ENCODE measurements at regions not wholly inside any gene's neighbourhood (a gene's known extent, or its start where the extent isn't known, plus 50 kb on each side); places are given as distances from the start of the nearest gene placed in this dataset.
"Not testable (repeated sequence)": the region's sequence is repeated elsewhere in the genome, so short reads cannot be mapped to it uniquely, and the experiment has no call there.

- intact Hi-C loops (cut with DNase I), result no loop called here
These were observed 84.6 kb downstream of the BTG1 start for GRCh38 chr12:92061061-92061460.

GRCh38 chr12:92059960-92060359, 85.7 kb downstream of the BTG1 start:
- ATAC-seq, result no peak
- TF ChIP-seq POLR2A (IDR thresholded peaks at IDR 0.05), result no peak
- Histone ChIP-seq H3K4me3 (no peak overlapping the region), H3K4me1 (peaks cover 0 to 19% (median 11%) of the 10 kb centered on the region in 4 donors), H3K36me3 (no peaks in the 10 kb centered on the region), H3K27me3 (no peaks in the 10 kb centered on the region), H3K9me3 (no peaks in the 10 kb centered on the region), H3K27ac (no peak overlapping the region)
- intact Hi-C loops (cut with DNase I), result no loop called here
- 56% methylated on average over 2 of the region's 2 CpGs for WGBS (ENCODE audit: insufficient coverage, low coverage, low lambda C conversion rate, missing lambda C conversion rate)
- no peak for DNase-seq

More at GRCh38 chr12:92061061-92061460, 84.6 kb downstream of the BTG1 start:
- no peak for DNase-seq
- no peak overlapping the region for H3K27ac ChIP-seq
- no peak overlapping the region for H3K4me3 ChIP-seq
- H3K9me3 ChIP-seq, result no peaks in the 10 kb centered on the region
- no peak for ATAC-seq
- H3K36me3 ChIP-seq, result no peaks in the 10 kb centered on the region
- H3K27me3 ChIP-seq, result no peaks in the 10 kb centered on the region
- TF ChIP-seq, protein P1, sequence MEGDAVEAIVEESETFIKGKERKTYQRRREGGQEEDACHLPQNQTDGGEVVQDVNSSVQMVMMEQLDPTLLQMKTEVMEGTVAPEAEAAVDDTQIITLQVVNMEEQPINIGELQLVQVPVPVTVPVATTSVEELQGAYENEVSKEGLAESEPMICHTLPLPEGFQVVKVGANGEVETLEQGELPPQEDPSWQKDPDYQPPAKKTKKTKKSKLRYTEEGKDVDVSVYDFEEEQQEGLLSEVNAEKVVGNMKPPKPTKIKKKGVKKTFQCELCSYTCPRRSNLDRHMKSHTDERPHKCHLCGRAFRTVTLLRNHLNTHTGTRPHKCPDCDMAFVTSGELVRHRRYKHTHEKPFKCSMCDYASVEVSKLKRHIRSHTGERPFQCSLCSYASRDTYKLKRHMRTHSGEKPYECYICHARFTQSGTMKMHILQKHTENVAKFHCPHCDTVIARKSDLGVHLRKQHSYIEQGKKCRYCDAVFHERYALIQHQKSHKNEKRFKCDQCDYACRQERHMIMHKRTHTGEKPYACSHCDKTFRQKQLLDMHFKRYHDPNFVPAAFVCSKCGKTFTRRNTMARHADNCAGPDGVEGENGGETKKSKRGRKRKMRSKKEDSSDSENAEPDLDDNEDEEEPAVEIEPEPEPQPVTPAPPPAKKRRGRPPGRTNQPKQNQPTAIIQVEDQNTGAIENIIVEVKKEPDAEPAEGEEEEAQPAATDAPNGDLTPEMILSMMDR (IDR thresholded peaks at IDR 0.05), result no peak
- TF ChIP-seq POLR2A (IDR thresholded peaks at IDR 0.05), result no peak
- peaks cover 0 to 27% (median 13%) of the 10 kb centered on the region in 4 donors for H3K4me1 ChIP-seq

- ATAC-seq, result no peak
- WGBS (ENCODE audit: insufficient coverage, low coverage, low lambda C conversion rate, missing lambda C conversion rate), result 90% methylated on average over 1 of the region's 1 CpG
- no peak overlapping the region for H3K27ac ChIP-seq
- TF ChIP-seq, protein P1 (IDR thresholded peaks at IDR 0.05), result no peak
- no peak for TF ChIP-seq POLR2A (IDR thresholded peaks at IDR 0.05)
- intact Hi-C loops (cut with DNase I), result no loop called here
- H3K36me3 ChIP-seq, result no peaks in the 10 kb centered on the region
- H3K27me3 ChIP-seq, result no peaks in the 10 kb centered on the region
- H3K4me3 ChIP-seq, result no peak overlapping the region
- H3K4me1 ChIP-seq, result peaks cover 0 to 8% (median 4%) of the 10 kb centered on the region in 4 donors
- H3K9me3 ChIP-seq, result no peaks in the 10 kb centered on the region
- no peak for DNase-seq
These were observed 87.0 kb downstream of the BTG1 start for GRCh38 chr12:92058664-92059063.

DNA sequence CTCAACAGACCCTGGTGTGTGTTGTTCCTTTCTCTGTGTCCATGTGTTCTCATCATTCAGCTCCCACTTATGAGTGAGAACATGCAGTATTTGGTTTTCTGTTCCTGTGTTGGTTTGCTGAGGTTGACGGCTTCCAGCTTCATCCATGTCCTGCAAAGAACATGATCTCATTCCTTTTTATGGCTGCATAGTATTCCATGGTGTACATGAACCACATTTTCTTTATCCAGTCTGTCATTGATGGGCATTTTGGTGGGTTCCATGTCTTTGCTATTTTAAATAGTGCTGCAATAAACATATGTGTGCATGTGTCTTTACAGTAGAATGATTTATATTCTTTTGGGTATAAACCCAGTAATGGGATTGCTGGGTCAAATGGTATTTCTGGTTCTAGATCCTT, 88.9 kb downstream of the BTG1 start:
- H3K36me3 ChIP-seq; H3K27ac ChIP-seq; H3K4me1 ChIP-seq; H3K4me3 ChIP-seq; intact Hi-C loops (cut with DNase I); DNase-seq; ATAC-seq; H3K9me3 ChIP-seq; H3K27me3 ChIP-seq: not testable (repeated sequence)
- 83% methylated on average over 1 of the region's 1 CpG for WGBS (ENCODE audit: insufficient coverage, low coverage, low lambda C conversion rate, missing lambda C conversion rate)

DNA sequence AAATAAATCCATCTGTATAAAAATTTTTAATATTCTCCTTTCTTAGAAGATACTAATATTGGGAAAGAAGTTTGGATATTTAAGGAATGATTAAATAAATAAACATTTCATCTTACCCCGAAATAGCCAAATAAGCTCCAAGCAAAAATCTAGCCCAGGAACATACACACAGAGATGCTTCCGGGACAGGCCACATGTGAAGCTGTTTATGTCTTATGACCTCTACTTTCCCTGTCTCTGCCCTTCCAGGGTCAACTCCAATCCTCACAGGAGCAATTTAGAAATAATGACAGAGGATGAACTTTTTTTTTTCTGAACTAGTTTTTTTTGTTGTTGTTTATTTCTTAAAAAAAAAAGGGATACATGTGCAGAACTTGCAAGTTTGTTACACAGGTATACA, 89.4 kb downstream of the BTG1 start:
- intact Hi-C loops (cut with DNase I), result no loop called here
- no peak for TF ChIP-seq POLR2A (IDR thresholded peaks at IDR 0.05)
- TF ChIP-seq, protein P1 (IDR thresholded peaks at IDR 0.05), result no peak
- Histone ChIP-seq H3K36me3 (no peaks in the 10 kb centered on the region), H3K9me3 (no peaks in the 10 kb centered on the region), H3K27ac (no peak overlapping the region), H3K27me3 (no peaks in the 10 kb centered on the region), H3K4me1 (no peaks in the 10 kb centered on the region), H3K4me3 (no peak overlapping the region)
- DNase-seq (no peak), ATAC-seq (no peak)
- WGBS (ENCODE audit: insufficient coverage, low coverage, low lambda C conversion rate, missing lambda C conversion rate), result 35% methylated on average over 2 of the region's 2 CpGs

GRCh38 chr12:92055877-92056276, 89.8 kb downstream of the BTG1 start:
- 74% methylated on average over 4 of the region's 4 CpGs for WGBS (ENCODE audit: insufficient coverage, low coverage, low lambda C conversion rate, missing lambda C conversion rate)
- intact Hi-C loops (cut with DNase I), result no loop called here
- DNase-seq (no peak), ATAC-seq (peak in 1 of 4 donors; percentile 32)
- H3K36me3 ChIP-seq, result no peaks in the 10 kb centered on the region
- no peaks in the 10 kb centered on the region for H3K4me1 ChIP-seq
- no peak overlapping the region for H3K27ac ChIP-seq
- no peaks in the 10 kb centered on the region for H3K27me3 ChIP-seq
- H3K9me3 ChIP-seq, result no peaks in the 10 kb centered on the region
- TF ChIP-seq, protein P1 (IDR thresholded peaks at IDR 0.05), result no peak
- no peak for TF ChIP-seq POLR2A (IDR thresholded peaks at IDR 0.05)
- H3K4me3 ChIP-seq, result no peak overlapping the region

Data from right lobe of liver (tissue), 6 donors.